ENCODE measurements at regions not wholly inside any gene's neighbourhood (a gene's known extent, or its start where the extent isn't known, plus 50 kb on each side); places are given as distances from the start of the nearest gene placed in this dataset.
"Not testable (repeated sequence)": the region's sequence is repeated elsewhere in the genome, so short reads cannot be mapped to it uniquely, and the experiment has no call there.

- DNase-seq: no peak
Measured at GRCh38 chr7:43054052-43054722, 58.3 kb upstream of the HECW1 start.

GRCh38 chr7:43057141-43057540 is 55.3 kb upstream of the HECW1 start:
- no peak for DNase-seq

- no peak for DNase-seq
Measured at GRCh38 chr7:43058271-43059066, 54.0 kb upstream of the HECW1 start.

GRCh38 chr7:43059067-43059600 is 53.3 kb upstream of the HECW1 start:
- DNase-seq: not testable (repeated sequence)
